Activated CD8-positive, alpha-beta memory T cell treated with anti-CD3 and anti-CD28 coated beads, Interleukin-2, amount 10 ng/mL, durations not matched to agents 7 days and 5 days (primary cell): ENCODE measurements at regions not wholly inside any gene's neighbourhood (a gene's known extent, or its start where the extent isn't known, plus 50 kb on each side); places are given as distances from the start of the nearest gene placed in this dataset.

Source experiments
- ATAC-seq: fragments of 150-1000 bp; cut with Tn5 transposase; one replicate; pipeline ENCODE4 v1.10.0; 2021; ENCODE audit warnings: moderate library complexity
- CTCF ChIA-PET: fragments of 350-600 bp; sonication (Branson Sonifier 250); formaldehyde crosslinking; loops from one replicate; lab custom pipeline; 2021; ENCODE audit warnings: antibody characterized with exemption; lab: Charles Lee
- DNase-seq: peaks from one replicate; pipeline ENCODE4 v3.0.0-alpha.2; 2020
- H3K27ac Mint-ChIP-seq: one replicate; pipeline ENCODE4 v1.8.0; 2021; ENCODE audit warnings: mild to moderate bottlenecking, mixed read lengths
- H3K27me3 Mint-ChIP-seq: one replicate; pipeline ENCODE4 v1.8.0; 2021; ENCODE audit warnings: mixed read lengths
- H3K36me3 Mint-ChIP-seq: one replicate; pipeline ENCODE4 v1.8.0; 2021; ENCODE audit warnings: mild to moderate bottlenecking, mixed read lengths
- H3K4me1 Mint-ChIP-seq: one replicate; pipeline ENCODE4 v1.8.0; 2021; ENCODE audit warnings: mixed read lengths
- H3K4me3 Mint-ChIP-seq: one replicate; pipeline ENCODE4 v1.8.0; 2021; ENCODE audit warnings: mild to moderate bottlenecking, moderate library complexity, mixed read lengths
- H3K9me3 Mint-ChIP-seq: one replicate; pipeline ENCODE4 v1.8.0; 2022; ENCODE audit warnings: low read depth, mixed read lengths

DNA sequence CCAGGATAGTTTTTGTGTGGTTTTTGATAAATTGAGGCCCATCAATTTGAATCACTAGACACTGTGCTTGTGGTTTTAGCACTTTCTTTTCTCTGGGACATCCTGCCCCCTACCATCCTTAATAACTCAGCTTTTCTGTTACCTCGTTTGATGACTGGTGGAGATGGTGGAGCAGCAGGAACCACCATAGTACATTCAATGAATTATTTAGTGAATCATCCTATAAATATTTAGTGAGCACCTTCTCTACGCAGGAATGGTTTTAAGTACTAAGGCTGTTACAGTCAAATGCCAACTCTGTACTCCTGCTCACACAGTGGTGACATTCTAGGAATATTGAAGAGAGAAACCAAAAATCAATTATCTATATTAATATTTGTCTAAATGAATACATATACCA is 585.2 kb downstream of the HAO1 start:
- no peaks in the 10 kb centered on the region for H3K36me3 Mint-ChIP-seq
- DNase-seq (no peak), ATAC-seq (no peak)
- no peaks in the 10 kb centered on the region for H3K27me3 Mint-ChIP-seq
- no peaks in the 10 kb centered on the region for H3K4me1 Mint-ChIP-seq
- H3K27ac Mint-ChIP-seq: no peak overlapping the region
- H3K9me3 Mint-ChIP-seq: peaks cover 5% of the 10 kb centered on the region
- CTCF ChIA-PET: no interaction called here
- H3K4me3 Mint-ChIP-seq: no peak overlapping the region

DNA sequence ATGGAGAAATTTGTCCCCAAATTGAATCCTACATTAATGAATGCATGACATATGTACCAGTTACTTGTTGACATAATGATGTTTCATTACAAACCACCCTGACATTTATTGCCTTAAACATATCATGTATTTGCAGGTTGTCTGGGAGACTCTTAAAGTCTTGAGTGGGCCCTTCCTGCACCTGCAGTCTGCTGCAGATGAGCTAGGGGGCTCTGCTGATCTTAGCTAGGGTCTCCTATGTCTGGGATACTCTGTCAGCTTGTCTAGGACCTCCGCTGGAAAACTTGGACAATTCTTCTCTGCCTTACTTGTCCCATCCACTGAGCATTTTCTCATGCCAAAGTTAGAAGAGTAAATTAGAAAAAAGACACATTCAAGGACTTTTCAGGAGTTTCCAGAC is 581.6 kb downstream of the HAO1 start:
- Mint-ChIP-seq H3K4me3 (no peak overlapping the region), H3K27ac (no peak overlapping the region), H3K36me3 (no peaks in the 10 kb centered on the region), H3K27me3 (no peaks in the 10 kb centered on the region), H3K9me3 (peaks cover 3% of the 10 kb centered on the region), H3K4me1 (no peaks in the 10 kb centered on the region)
- CTCF ChIA-PET: no interaction called here
- DNase-seq: no peak
- ATAC-seq: no peak

DNA sequence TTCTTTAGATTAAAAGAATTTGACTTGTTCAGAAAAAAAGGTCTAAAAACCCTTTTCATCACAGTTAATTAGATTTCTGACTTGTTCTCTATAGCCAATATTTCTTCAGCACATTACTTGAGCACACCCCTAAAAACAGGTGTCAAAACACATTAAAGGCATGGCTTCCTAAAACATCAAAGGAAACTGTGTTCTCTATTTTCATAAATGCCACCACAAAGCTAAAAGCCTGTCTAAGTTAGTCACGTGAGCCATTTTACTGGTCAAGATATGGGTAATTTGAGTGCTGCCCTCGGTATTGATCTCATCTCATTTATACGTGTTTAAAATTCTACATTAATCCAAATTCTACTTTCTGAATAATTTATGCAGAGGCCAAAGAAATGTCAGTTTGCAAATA is 580.5 kb downstream of the HAO1 start:
- Mint-ChIP-seq H3K9me3 (peaks cover 8% of the 10 kb centered on the region), H3K27me3 (no peaks in the 10 kb centered on the region), H3K36me3 (no peaks in the 10 kb centered on the region), H3K4me3 (no peak overlapping the region), H3K27ac (no peak overlapping the region), H3K4me1 (no peaks in the 10 kb centered on the region)
- CTCF ChIA-PET: no interaction called here
- DNase-seq (no peak), ATAC-seq (no peak)

DNA sequence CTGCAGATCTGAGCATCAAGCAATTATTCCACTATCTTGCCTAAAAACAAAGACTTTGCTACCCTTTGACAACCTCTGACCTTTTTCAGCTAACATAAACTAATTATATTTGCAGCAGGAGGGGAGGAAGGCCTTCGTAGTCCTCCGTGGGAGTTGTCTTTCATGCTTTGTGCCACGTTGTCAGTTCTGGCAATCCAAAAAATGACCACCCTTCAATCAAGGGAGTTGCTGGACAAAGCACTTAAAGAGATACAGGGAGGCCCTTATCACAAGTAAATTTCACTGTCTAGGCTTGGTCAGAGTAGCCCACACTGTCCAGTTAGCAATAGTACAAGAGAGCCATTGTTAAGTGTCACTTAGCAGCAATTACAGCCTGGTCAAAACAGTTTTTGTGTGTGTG is 578.9 kb downstream of the HAO1 start:
- DNase-seq (no peak), ATAC-seq (no peak)
- Mint-ChIP-seq H3K27me3 (no peaks in the 10 kb centered on the region), H3K36me3 (no peaks in the 10 kb centered on the region), H3K27ac (no peak overlapping the region), H3K4me3 (no peak overlapping the region), H3K9me3 (peaks cover 8% of the 10 kb centered on the region), H3K4me1 (no peaks in the 10 kb centered on the region)
- CTCF ChIA-PET: no interaction called here

GRCh38 chr20:7361931-7362330 is 578.3 kb downstream of the HAO1 start:
- CTCF ChIA-PET: no interaction called here
- no peak for ATAC-seq
- Mint-ChIP-seq H3K27me3 (no peaks in the 10 kb centered on the region), H3K9me3 (peaks cover 8% of the 10 kb centered on the region), H3K36me3 (no peaks in the 10 kb centered on the region), H3K4me1 (no peaks in the 10 kb centered on the region), H3K27ac (no peak overlapping the region), H3K4me3 (no peak overlapping the region)
- DNase-seq: no peak

DNA sequence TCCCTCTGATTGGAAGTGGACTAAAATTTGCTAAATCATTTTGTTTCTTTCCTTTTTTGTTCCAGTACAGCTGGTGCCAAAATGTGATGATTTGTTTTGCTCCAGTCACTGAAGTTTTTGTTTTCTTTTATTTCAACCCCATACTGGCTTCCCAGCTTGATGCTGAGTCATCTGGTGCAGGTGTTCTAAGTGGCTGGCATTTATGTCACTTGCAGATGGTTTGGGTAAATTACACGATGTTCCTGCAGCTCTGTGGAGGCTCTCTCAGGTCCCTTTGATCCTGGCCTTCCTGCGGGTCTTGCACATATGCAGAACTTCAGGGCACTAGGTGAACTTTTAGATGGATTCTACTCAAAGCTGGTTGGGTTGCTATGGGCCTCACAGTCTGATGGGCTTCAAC is 577.7 kb downstream of the HAO1 start:
- H3K27ac Mint-ChIP-seq: no peak overlapping the region
- CTCF ChIA-PET: no interaction called here
- peaks cover 8% of the 10 kb centered on the region for H3K9me3 Mint-ChIP-seq
- DNase-seq (no peak), ATAC-seq (no peak)
- no peaks in the 10 kb centered on the region for H3K27me3 Mint-ChIP-seq
- no peaks in the 10 kb centered on the region for H3K4me1 Mint-ChIP-seq
- H3K36me3 Mint-ChIP-seq: no peaks in the 10 kb centered on the region
- H3K4me3 Mint-ChIP-seq: no peak overlapping the region

DNA sequence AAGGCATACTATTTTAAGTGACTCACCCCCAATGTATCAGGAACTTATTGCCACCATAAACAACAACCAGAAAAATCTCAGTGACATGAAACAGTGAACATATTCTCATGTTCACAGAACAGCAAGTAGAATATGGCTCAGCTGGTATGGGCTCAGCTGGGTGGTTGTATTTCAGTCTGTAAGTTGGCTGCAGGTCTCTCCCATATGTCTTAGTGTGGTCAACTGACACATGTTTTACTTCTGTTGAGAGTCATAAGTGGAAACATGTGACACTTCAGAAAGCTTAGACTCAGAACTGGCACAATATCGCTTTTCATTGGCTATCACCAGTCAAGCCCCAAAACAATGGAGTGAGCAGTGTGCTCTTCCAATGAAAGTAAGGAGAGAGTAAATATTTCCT is 574.1 kb downstream of the HAO1 start:
- ATAC-seq: no peak
- Mint-ChIP-seq H3K27ac (no peak overlapping the region), H3K27me3 (no peaks in the 10 kb centered on the region), H3K36me3 (no peaks in the 10 kb centered on the region), H3K9me3 (peaks cover 6% of the 10 kb centered on the region), H3K4me1 (no peaks in the 10 kb centered on the region), H3K4me3 (no peak overlapping the region)
- no peak for DNase-seq
- CTCF ChIA-PET: no interaction called here

DNA sequence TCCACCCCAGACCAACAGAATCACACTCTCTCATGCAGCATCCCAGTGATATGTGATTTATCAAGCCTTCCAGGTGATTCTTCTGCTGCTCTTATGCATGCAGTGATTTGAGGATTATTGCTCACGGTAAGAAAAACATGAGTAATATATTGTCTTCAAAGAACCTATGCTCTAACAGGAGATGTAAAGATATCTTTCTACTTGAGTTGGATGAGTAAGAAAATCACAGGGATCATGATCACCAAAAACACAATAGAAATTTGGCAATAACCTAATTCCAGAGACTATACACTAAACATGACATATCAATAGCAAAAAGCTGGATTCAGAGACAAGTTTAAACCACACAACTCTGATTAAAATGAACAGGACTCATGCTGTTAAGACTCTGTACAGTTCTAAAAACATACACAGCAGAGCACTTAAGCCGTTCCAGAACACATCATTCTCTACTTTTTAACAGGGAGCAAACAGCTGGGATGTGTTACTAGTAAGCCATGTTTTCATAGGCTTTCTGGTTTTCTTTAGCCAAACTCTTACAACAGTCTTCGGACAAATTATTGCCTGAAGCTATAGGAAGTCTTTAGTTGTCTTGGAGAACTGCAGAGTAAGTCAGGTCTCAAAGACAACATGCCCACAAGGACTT is 568.6 kb downstream of the HAO1 start:
- Mint-ChIP-seq H3K4me3 (no peak overlapping the region), H3K27me3 (no peaks in the 10 kb centered on the region), H3K27ac (no peak overlapping the region), H3K36me3 (no peaks in the 10 kb centered on the region), H3K9me3 (no peaks in the 10 kb centered on the region), H3K4me1 (no peaks in the 10 kb centered on the region)
- CTCF ChIA-PET: no interaction called here
- DNase-seq: no peak
- ATAC-seq: no peak

GRCh38 chr20:7375905-7376304 is 564.4 kb downstream of the HAO1 start:
- no peak overlapping the region for H3K4me3 Mint-ChIP-seq
- no peak for ATAC-seq
- no peaks in the 10 kb centered on the region for H3K9me3 Mint-ChIP-seq
- H3K4me1 Mint-ChIP-seq: no peaks in the 10 kb centered on the region
- H3K27me3 Mint-ChIP-seq: no peaks in the 10 kb centered on the region
- H3K36me3 Mint-ChIP-seq: no peaks in the 10 kb centered on the region
- DNase-seq: no peak
- CTCF ChIA-PET: no interaction called here
- no peak overlapping the region for H3K27ac Mint-ChIP-seq

DNA sequence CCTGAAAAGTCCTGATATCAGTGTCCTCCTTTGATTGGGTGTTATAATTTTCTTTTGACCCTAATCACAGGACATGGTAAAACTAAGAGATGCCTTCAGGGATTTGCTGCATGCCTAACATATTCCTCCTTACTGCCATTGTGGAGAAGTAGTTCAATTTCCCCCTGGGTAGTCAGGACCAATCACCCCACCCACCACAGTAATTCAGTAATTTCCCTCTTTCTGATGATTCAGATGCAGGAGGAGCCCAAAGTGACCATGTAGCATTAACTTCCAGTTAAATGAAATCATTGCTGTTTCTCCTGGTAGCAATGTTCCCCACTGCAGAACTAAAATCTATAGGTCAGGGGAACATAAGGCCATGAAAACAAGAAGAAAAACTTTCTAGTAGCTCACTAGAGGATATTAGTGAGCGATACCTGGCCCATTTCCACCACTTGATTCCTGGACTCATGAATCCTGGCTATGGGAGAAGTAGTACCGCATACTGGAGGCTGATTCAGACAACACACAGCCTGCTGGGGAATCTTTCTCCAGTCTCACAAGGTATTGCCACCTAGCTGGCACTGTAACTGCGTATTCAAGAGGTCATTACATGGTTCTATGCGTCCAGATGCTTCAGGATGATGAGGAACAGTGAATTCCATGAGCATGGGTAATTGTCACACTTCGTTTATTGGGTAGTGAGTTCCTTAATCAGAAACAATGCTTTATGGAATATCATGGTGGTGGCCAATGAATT is 561.2 kb downstream of the HAO1 start:
- H3K27ac Mint-ChIP-seq: no peak overlapping the region
- no peak for DNase-seq
- H3K36me3 Mint-ChIP-seq: no peaks in the 10 kb centered on the region
- CTCF ChIA-PET: no interaction called here
- no peak for ATAC-seq
- no peak overlapping the region for H3K4me3 Mint-ChIP-seq
- H3K4me1 Mint-ChIP-seq: no peaks in the 10 kb centered on the region
- H3K9me3 Mint-ChIP-seq: no peaks in the 10 kb centered on the region
- no peaks in the 10 kb centered on the region for H3K27me3 Mint-ChIP-seq

GRCh38 chr20:7379621-7380220 is 560.5 kb downstream of the HAO1 start:
- Mint-ChIP-seq H3K36me3 (no peaks in the 10 kb centered on the region), H3K27ac (no peak overlapping the region), H3K4me1 (no peaks in the 10 kb centered on the region), H3K4me3 (no peak overlapping the region), H3K9me3 (no peaks in the 10 kb centered on the region), H3K27me3 (no peaks in the 10 kb centered on the region)
- DNase-seq (no peak), ATAC-seq (no peak)
- CTCF ChIA-PET: no interaction called here

GRCh38 chr20:7383216-7383615 is 557.0 kb downstream of the HAO1 start:
- Mint-ChIP-seq H3K27ac (no peak overlapping the region), H3K9me3 (no peaks in the 10 kb centered on the region), H3K27me3 (no peaks in the 10 kb centered on the region), H3K4me3 (no peak overlapping the region), H3K4me1 (no peaks in the 10 kb centered on the region), H3K36me3 (no peaks in the 10 kb centered on the region)
- CTCF ChIA-PET: no interaction called here
- no peak for DNase-seq
- no peak for ATAC-seq

DNA sequence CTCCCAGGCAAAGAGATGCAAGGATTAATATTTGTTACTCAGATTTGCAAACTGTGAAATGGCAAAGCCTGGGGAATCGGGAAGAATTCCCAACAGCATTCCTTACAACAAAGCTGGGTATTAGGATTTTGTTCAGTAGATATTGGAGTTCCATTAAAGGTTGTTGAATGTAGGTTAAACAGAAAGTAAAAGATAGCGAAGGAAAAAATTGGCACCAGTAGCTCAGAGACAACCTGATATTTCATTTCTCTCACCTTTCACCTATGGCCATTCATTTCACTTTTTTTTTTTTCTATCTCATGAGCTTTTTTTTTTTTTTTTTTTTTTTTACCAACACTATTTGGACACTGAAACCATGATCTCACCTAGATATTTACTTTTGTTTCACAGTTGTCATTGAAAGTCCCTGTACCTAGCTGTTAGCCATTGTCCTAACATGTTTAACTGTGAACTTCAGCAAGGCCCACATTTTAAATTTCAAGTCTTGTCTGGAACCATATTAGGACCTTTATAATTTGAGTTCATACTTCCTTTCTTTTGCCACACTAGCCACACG is 552.5 kb downstream of the HAO1 start:
- CTCF ChIA-PET: no interaction called here
- peaks cover 5% of the 10 kb centered on the region for H3K9me3 Mint-ChIP-seq
- no peak overlapping the region for H3K4me3 Mint-ChIP-seq
- H3K27ac Mint-ChIP-seq: no peak overlapping the region
- no peaks in the 10 kb centered on the region for H3K4me1 Mint-ChIP-seq
- DNase-seq (no peak), ATAC-seq (no peak)
- H3K36me3 Mint-ChIP-seq: no peaks in the 10 kb centered on the region
- no peaks in the 10 kb centered on the region for H3K27me3 Mint-ChIP-seq

GRCh38 chr20:7389216-7389615 is 551.0 kb downstream of the HAO1 start:
- Mint-ChIP-seq H3K27ac (no peak overlapping the region), H3K4me3 (no peak overlapping the region), H3K36me3 (no peaks in the 10 kb centered on the region), H3K9me3 (peaks cover 5% of the 10 kb centered on the region), H3K27me3 (no peaks in the 10 kb centered on the region), H3K4me1 (no peaks in the 10 kb centered on the region)
- CTCF ChIA-PET: no interaction called here
- DNase-seq: no peak
- no peak for ATAC-seq
